ENCODE measurements at regions not wholly inside any gene's neighbourhood (a gene's known extent, or its start where the extent isn't known, plus 50 kb on each side); places are given as distances from the start of the nearest gene placed in this dataset.
"Not testable (repeated sequence)": the region's sequence is repeated elsewhere in the genome, so short reads cannot be mapped to it uniquely, and the experiment has no call there.

- intact Hi-C loops (cut with DNase I); DNase-seq: not testable (repeated sequence)
These were observed 229.4 kb downstream of the HTR1A start for GRCh38 chr5:63732880-63733279.

DNA sequence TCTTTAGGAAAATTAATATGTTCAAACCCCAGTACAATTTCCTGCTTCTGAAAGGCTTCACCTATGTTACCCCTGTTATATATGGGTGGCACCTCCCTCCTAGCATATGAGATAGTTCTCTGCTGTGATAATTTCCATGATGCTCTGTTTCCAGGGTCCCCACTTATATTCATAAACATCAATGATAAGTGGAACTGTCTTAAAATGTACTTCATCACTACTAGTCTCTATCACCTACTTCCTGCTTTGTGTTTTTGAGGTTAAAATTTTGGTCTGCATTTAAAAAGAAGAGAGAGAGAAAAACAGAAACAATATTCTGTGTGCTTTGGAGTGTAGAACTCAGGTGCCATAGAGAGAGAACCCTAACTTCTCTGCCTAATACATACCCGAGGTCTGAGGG, 234.7 kb downstream of the HTR1A start:
- no peak for DNase-seq
- intact Hi-C loops (cut with DNase I) = no loop called here

DNA sequence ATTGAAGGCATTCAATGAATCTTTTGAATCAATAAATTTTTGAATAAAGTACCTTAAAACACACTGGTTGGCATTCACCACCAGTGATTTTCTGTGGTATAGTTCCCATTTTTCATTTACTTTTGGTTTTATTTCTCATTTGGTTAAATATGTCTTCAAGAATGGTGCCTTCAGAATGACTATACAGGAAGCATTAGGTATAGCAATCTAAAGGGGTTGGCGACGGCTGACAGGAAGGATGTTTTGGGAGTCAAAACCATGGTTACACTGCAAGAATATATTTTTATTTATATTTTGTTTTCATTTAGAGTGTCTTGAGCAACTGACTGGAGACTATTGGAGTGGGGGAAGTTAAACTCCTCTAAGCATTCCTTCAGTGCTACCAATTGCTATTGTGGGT, 235.7 kb downstream of the HTR1A start:
- DNase-seq = no peak
- intact Hi-C loops (cut with DNase I) = no loop called here

DNA sequence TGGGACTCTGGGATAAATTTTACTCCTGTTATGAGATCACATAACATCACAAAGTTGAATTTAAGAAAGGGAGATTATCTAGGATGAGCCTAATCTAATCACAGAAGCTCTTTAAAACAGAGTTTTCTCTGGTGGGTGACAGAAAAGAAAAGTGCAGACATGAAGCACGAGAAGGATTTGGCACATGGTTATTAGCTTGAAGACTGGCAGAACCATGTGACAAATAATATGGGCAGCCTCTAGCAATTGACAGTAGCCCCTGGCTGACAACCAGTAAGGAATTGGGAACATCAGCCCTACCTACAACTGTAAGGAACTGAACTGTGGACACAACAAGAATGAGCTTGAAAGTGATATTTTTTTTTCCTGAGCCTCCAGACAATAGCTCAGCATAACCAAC, 243.1 kb downstream of the HTR1A start:
- intact Hi-C loops (cut with DNase I) = no loop called here
- DNase-seq = no peak

DNA sequence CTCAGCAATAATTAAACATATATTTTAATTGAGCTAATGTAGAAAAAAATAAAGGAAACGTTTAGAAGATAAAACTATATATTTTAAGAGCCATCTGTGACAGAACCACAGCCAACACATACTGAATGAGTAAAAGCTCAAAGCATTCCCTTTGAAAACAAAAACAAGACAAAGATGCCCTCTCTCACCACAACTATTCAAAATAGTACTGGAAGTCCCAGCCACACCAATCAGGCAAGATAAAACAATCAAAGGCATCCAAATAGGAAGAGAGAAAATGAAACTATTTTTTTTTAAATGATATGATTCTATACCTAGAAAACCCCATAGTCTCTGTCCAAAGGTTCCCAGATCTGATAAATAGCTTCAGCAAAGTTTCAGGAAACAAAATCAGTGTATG, 262.0 kb downstream of the HTR1A start:
- DNase-seq = no peak
- intact Hi-C loops (cut with DNase I) = no loop called here

- no peak for DNase-seq
- intact Hi-C loops (cut with DNase I) = no loop called here
These were observed 264.4 kb downstream of the HTR1A start for GRCh38 chr5:63697811-63698210.

DNA sequence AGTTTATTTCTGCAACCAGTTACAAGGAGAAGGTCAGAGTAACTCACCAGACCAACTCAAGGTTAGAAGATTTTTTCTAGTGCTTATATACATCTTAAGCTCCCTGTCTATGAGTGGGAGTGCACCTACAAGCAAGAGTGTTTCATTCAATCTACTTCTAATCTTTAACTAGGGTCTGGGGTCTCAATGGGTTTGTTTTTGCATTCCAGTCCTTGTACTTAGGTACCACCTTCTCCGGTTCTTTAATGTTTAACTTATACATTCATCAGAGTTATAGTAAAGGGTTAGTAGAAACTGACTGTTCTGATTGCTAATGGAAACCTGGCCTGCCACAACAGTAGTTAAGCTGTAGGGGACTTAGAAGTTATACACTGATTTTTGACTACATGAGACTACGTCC, 271.7 kb downstream of the HTR1A start:
- no peak for DNase-seq
- intact Hi-C loops (cut with DNase I) = no loop called here

DNA sequence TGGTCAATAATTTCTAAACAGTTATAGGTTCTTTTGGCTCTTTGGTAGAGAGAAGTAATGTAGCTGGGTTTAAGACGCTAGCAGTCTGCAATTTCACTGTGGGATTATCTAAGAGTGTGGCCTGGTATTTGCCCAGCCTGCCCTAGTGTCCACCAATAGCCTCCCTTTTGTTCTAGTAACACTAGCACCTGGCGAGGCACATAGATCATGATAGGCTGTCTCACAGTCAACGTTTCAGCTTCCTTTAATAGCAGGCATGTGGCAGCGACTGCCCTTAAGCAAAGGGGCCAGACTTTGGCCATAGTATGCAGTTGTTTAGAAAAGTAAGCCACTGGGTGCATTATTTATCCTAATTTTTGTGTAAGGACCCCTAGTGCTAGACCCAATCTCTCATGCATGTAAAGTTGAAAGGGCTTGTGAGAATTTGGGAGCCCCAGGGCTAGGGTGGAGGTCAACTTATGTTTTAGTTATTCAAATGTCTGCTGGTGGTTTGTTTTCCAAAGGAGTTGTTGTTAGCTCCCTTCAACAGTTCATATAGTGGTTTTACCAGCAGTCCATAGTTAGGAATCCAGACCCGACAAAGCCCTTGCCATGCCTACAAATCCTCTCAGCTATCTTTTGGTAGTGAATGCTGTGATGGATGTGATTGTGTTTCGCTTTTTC, 274.3 kb downstream of the HTR1A start:
- DNase-seq = no peak
- intact Hi-C loops (cut with DNase I) = no loop called here

- DNase-seq = no peak
These were observed 275.3 kb downstream of the HTR1A start for GRCh38 chr5:63686938-63687337.

DNA sequence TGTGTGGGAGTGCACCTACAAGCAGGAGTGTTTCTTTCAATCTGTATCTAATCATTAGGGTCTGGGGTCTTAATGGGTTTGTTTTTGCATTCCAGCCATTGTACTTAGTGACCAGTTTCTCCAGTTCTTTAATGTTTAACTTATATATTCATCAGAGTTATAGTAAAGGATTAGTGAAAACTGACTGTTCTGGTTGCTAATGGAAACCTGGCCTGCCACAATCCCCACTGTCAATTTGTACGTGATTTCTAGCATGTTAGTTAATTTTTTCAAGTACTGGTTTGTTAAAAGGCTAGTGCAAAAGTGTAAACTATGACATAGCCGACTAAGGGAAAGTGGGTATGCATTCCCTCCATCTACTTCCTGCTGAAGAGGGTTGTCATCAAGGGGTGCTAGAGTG, 276.1 kb downstream of the HTR1A start:
- intact Hi-C loops (cut with DNase I) = no loop called here
- no peak for DNase-seq

More at GRCh38 chr5:63686938-63687337, 275.3 kb downstream of the HTR1A start:
- intact Hi-C loops (cut with DNase I) = no loop called here

GRCh38 chr5:63685454-63685853, 276.8 kb downstream of the HTR1A start:
- DNase-seq = no peak
- intact Hi-C loops (cut with DNase I) = no loop called here

DNA sequence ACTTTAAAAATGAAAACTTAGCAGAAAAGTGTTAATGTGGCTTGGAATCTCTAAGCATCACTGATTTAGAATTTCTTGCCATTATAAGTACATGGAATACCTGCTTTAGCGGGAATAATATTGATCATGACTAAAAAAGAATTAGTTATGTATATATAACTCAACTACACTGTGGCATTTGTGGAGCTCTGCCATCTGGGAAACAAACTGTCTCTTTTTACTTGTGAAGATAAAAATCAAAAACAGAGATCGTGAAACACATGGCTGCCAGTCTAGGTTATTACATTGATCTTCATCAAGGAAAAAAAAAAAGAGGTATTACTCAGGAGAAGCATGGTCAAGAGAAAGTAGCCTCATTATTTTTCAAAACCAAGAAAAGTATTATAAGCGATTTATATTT, 287.4 kb downstream of the HTR1A start:
- DNase-seq = no peak
- intact Hi-C loops (cut with DNase I) = no loop called here

DNA sequence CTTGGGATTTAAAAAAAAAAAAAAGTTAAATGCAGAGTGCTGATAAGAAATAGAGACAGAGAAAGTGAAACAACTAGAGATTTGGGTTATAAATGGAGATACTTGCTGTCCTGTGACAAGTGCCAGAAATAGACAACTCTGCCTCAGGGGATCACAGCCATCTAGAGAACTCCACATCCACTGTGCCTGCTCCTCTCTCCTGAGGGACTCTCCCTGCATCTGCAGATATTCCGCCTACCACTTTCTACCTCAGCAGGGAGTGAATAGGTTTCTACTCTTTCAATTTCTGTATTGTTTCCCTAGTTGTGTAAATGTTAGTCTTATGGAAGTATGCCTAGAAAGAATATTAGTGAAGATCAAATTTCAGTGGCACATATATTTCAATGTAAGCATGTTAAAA, 307.2 kb downstream of the HTR1A start:
- intact Hi-C loops (cut with DNase I) = no loop called here
- DNase-seq = peak in 1 of 10 donors; percentile 17

DNA sequence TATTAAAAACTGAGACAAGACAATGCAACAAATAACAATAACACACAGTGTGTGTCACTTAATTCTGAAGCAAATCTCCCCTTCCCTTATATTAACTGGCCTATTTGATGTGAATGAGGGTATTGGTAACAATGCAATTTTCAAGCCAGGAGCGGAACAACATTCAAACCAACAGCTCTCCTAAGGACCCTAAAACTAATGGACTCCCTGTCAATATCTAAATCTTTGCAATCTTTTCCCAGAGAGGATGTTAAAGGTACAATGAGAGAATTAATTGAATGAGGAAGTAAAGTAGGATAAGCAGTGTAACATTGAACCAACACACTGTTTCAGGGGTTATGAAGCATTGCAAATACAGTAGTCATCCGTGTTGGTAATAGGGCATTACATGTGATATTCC, 311.7 kb downstream of the HTR1A start:
- intact Hi-C loops (cut with DNase I) = no loop called here
- DNase-seq = no peak

DNA sequence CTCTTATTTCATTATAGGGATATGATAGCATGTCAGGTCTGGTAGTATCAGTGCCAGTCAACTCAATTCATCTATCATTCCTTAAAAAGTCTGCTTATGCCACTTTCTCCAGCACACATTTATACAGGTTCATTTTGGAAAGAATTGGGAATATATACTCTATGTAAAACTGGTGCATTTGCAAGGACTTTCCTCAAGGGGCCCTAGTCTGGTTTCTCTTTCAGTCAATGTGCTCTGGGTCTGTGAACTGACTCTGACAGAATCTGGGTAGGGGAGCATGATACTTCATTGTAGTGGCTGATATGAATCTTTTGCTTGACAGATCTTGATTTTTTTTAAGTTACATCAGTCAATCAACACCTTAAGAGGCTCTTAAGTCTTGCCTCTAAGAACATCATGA, 313.9 kb downstream of the HTR1A start:
- intact Hi-C loops (cut with DNase I) = no loop called here
- no peak for DNase-seq

DNA sequence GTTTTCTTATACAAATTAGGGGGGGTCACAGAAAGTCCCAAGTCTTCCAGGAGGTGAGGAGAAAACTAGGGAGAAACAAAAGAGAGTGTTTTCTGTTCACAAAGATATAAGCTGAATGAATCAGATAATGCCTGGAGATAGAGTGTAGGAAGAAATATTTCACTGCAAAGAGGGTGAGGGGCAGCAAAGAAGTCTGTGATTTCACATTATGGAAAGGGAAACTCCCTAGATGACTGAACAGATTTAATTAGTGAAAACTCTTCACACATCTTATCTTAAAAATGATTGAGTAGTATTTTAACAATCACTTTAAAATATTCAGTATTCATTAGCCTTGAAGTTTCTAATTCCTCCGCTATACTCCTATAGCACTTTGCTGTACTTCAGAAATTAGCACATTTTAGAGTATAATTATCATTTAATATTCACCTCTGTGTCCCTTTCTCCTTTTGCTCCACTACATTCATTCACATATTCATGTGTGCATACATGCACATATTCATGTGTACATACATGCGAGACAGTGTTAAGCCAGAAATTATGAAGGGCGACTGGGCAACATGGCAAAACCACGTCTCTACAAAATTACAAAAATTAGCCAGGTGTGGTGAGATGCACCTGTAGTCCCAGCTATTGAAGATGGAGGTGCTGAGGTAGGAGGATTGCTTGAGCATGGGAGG, 332.2 kb downstream of the HTR1A start:
- DNase-seq = no peak
- intact Hi-C loops (cut with DNase I) = no loop called here

- intact Hi-C loops (cut with DNase I) = no loop called here
- DNase-seq = no peak
These were observed 348.8 kb downstream of the HTR1A start for GRCh38 chr5:63613442-63613841.

DNA sequence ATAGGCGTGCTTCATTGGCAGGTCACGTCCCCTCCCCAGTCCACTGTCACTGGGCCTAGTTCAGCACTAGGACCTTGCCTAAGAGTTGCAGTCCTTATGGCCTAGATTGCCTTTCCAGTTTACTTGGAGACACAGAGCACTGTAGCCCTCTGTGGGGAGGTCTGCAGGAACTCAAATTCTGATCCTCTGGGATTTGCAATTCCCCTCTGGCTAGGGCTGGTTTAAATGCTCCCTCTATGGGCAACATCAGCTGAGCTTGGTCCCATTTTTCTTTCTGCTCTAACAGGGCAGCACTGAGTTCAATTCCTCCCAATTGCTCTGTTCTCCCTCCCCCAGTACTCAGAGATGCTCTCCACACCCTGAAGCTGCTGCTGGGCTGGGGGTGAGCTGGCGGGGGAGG, 358.2 kb downstream of the HTR1A start:
- no peak for DNase-seq
- intact Hi-C loops (cut with DNase I) = no loop called here

- intact Hi-C loops (cut with DNase I) = no loop called here
- DNase-seq = peak in 4 of 10 donors; percentile 15 to 70 (median 28)
These were observed 359.3 kb downstream of the HTR1A start for GRCh38 chr5:63602971-63603370.

GRCh38 chr5:63596254-63596653, 366.0 kb downstream of the HTR1A start:
- intact Hi-C loops (cut with DNase I) = no loop called here
- no peak for DNase-seq

GRCh38 chr5:63573380-63573779, 388.9 kb downstream of the HTR1A start:
- intact Hi-C loops (cut with DNase I) = no loop called here
- DNase-seq = no peak

DNA sequence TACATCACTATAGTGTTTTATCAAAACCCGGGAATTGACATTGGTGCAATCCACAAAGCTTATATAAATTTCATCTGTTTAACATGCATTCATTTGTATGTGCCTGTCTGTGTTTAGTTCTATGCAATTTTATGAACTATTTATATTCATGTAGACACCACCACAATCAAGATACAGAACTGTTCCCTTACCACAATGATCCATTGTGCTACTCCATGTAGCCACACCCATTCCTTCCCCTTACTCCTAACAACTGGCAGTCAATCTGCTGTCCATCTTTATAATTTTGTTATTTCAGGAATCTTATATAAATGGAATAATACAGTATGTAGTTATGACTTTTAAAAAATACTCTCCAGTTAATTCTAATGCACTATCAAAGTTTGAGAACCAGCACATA, 389.5 kb downstream of the HTR1A start:
- DNase-seq = no peak
- intact Hi-C loops (cut with DNase I) = no loop called here

DNA sequence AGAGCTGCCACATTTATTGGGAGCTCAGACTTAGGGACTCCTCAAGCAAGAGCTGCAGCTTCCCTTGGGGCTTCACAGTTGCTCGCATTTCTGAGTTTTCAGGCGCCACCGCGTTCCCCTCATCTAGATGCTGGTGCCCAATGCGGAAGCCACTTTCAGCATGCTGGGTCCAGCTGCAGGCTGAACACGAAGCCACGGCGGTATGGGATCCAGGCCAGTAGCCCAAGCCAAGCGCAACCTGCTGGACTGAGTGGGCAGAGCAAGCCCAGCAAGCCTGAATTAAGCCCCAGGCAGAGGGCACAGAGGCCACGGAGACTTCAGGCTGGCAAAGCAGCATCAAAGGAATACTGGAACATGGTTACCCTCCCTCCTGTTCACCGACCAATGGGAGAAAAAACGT, 391.5 kb downstream of the HTR1A start:
- intact Hi-C loops (cut with DNase I) = no loop called here
- peak in 3 of 10 donors; percentile 45 to 77 (median 49) for DNase-seq
